B cell (primary cell): ENCODE measurements at regions not wholly inside any gene's neighbourhood (a gene's known extent, or its start where the extent isn't known, plus 50 kb on each side); places are given as distances from the start of the nearest gene placed in this dataset.

Experiments
- ATAC-seq: fragments of 200-7000 bp; cut with Tn5 transposase; one replicate; pipeline ENCODE4 v1.10.0; 2021; ENCODE audit warnings: low read depth, mild to moderate bottlenecking, moderate number of reproducible peaks, moderate library complexity
- CTCF ChIA-PET: fragments of 350-600 bp; sonication (Branson Sonifier 250); formaldehyde crosslinking; loops from one replicate; lab custom pipeline; 2021; ENCODE audit warnings: antibody characterized with exemption, inconsistent platforms; lab: Charles Lee
- POLR2A ChIA-PET: fragments of 350-600 bp; sonication (Branson Sonifier 250); formaldehyde crosslinking; loops from one replicate; lab custom pipeline; 2021; ENCODE audit warnings: antibody characterized with exemption; lab: Charles Lee
- DNase-seq: peaks from one replicate; pipeline ENCODE4 v3.0.0; 2013
- H2AFZ ChIP-seq: 2 replicates; pipeline ENCODE4 v1.6.1; 2012; ENCODE audit warnings: mild to moderate bottlenecking, low read depth, low read length; ENCODE audit not compliant: insufficient read depth, poor library complexity, severe bottlenecking
- H3K27ac ChIP-seq, 2 donors: 1 replicate in 1 of 2; 2 replicates in 1 of 2; pipeline ENCODE4 v1.5.1; 2012 to 2013; ENCODE audit warnings: low read length in 2 of 2, mild to moderate bottlenecking in 2 of 2, moderate library complexity in 1 of 2
- H3K27me3 ChIP-seq, 4 experiments: fragments of 200-600 bp in 1 of 4; sonication (generic) in 1 of 4; replicated peaks in 1 of 4; 1 replicate in 2 of 4; 2 replicates in 2 of 4; pipeline versions ENCODE4 v1.6.1 to v1.7.0; 2013 to 2016; ENCODE audit warnings: low read length in 3 of 4, mild to moderate bottlenecking in 2 of 4, mixed read lengths in 1 of 4, moderate library complexity in 1 of 4; ENCODE audit not compliant: insufficient read depth in 4 of 4, control insufficient read depth in 3 of 4; ENCODE audit errors: control extremely low read depth in 1 of 4
- H3K36me3 ChIP-seq, 2 experiments: replicated peaks in 1 of 2; 1 replicate in 1 of 2; 2 replicates in 1 of 2; pipeline versions ENCODE4 v1.6.1 to v1.7.1; 2013; ENCODE audit warnings: low read length in 1 of 2; ENCODE audit not compliant: insufficient read depth in 2 of 2, control insufficient read depth in 1 of 2; ENCODE audit errors: control extremely low read depth in 1 of 2, extremely low read depth in 1 of 2
- H3K4me1 ChIP-seq, 2 donors: fragments of 200-600 bp in 1 of 2; sonication (generic) in 1 of 2; 1 replicate in 1 of 2; 2 replicates in 1 of 2; pipeline versions ENCODE4 v1.5.1 to v1.6.1; 2013 to 2017; ENCODE audit warnings: low read length in 2 of 2; ENCODE audit not compliant: control insufficient read depth in 2 of 2, insufficient read depth in 2 of 2
- H3K4me2 ChIP-seq: replicated peaks from 2 replicates; pipeline ENCODE3; 2012; ENCODE audit warnings: mild to moderate bottlenecking, low read depth, low read length; ENCODE audit not compliant: poor library complexity, severe bottlenecking
- H3K4me3 ChIP-seq, 5 experiments: fragments of 200-600 bp in 1 of 5; sonication (generic) in 1 of 5; 1 replicate in 3 of 5; 2 replicates in 2 of 5; pipeline versions ENCODE4 v1.5.1 to v1.7.0; 2011 to 2016; ENCODE audit warnings: low read length in 4 of 5, mild to moderate bottlenecking in 4 of 5, low read depth in 2 of 5, control low read depth in 1 of 5, moderate library complexity in 1 of 5; ENCODE audit not compliant: insufficient read depth in 1 of 5; ENCODE audit errors: control extremely low read depth in 1 of 5, extremely low read depth in 1 of 5
- H3K79me2 ChIP-seq: fragments of 200-600 bp; sonication (generic); one replicate; pipeline ENCODE4 v1.6.0; 2016; ENCODE audit warnings: low read length; ENCODE audit not compliant: control insufficient read depth, insufficient read depth
- H3K9ac ChIP-seq: fragments of 200-600 bp; sonication (generic); 2 replicates; pipeline ENCODE4 v1.6.1; 2017; ENCODE audit warnings: mild to moderate bottlenecking, low read length, moderate library complexity
- H3K9me3 ChIP-seq, 3 donors: one replicate each; pipeline versions ENCODE4 v1.6.1 to v1.7.1; 2013; ENCODE audit warnings: low read length in 2 of 3; ENCODE audit not compliant: control insufficient read depth in 2 of 3, insufficient read depth in 1 of 3; ENCODE audit errors: control extremely low read depth in 1 of 3
- H4K20me1 ChIP-seq: 2 replicates; pipeline ENCODE4 v1.6.0; 2012; ENCODE audit warnings: mild to moderate bottlenecking, low read length; ENCODE audit not compliant: insufficient read depth, control insufficient read depth, poor library complexity, severe bottlenecking
- H3K27ac Mint-ChIP-seq: one replicate; pipeline ENCODE4 v1.8.0; 2021; ENCODE audit warnings: mixed read lengths
- H3K27me3 Mint-ChIP-seq: one replicate; pipeline ENCODE4 v1.8.0; 2021; ENCODE audit warnings: mixed read lengths
- H3K4me1 Mint-ChIP-seq: one replicate; pipeline ENCODE4 v1.8.0; 2021; ENCODE audit warnings: mixed read lengths
- H3K4me3 Mint-ChIP-seq: one replicate; pipeline ENCODE4 v1.8.0; 2021; ENCODE audit warnings: mixed read lengths
- H3K9me3 Mint-ChIP-seq: one replicate; pipeline ENCODE4 v1.8.0; 2022; ENCODE audit warnings: mixed read lengths; ENCODE audit not compliant: insufficient read depth
- CTCF ChIP-seq: fragments of 200-600 bp; IDR thresholded peaks from one replicate; pipeline ENCODE4 v1.8.0; 2022; ENCODE audit warnings: antibody characterized with exemption, mild to moderate bottlenecking
- EZH2 ChIP-seq: IDR thresholded peaks from 2 replicates; pipeline ENCODE4 v1.6.1; 2012; ENCODE audit warnings: borderline replicate concordance, low read depth, mild to moderate bottlenecking, moderate library complexity, low read length; ENCODE audit not compliant: insufficient read depth, poor library complexity, severe bottlenecking
- WGBS: methylation state at CpG from one replicate; pipeline ENCODE4 v1.1.5; 2013; ENCODE audit warnings: missing lambda C conversion rate; ENCODE audit not compliant: insufficient coverage; 5-methylcytosine and 5-hydroxymethylcytosine counted together
- intact Hi-C: fragments of 100-400 bp; cut with micrococcal nuclease; formaldehyde crosslinking; loops from one replicate; pipeline ENCODE4 v1.10.0; 2022

- no peaks in the 10 kb centered on the region for H3K36me3 ChIP-seq
- no peak overlapping the region for H3K4me2 ChIP-seq
- H3K4me1 ChIP-seq: no peaks in the 10 kb centered on the region
- DNase-seq (no peak), ATAC-seq (no peak)
- H3K27me3 ChIP-seq: no peaks in the 10 kb centered on the region
- Mint-ChIP-seq H3K9me3 (no peaks in the 10 kb centered on the region), H3K4me3 (no peak overlapping the region), H3K27me3 (no peaks in the 10 kb centered on the region), H3K27ac (no peak overlapping the region), H3K4me1 (no peaks in the 10 kb centered on the region)
- 97% methylated on average over 4 of the region's 6 CpGs for WGBS
- H3K27ac ChIP-seq: no peak overlapping the region
- CTCF ChIA-PET: no interaction called here
- TF ChIP-seq CTCF (no peak), EZH2 (no peak)
- H3K9me3 ChIP-seq: peaks cover 0 to 20% (median 0%) of the 10 kb centered on the region in 3 donors
- no peaks in the 10 kb centered on the region for H4K20me1 ChIP-seq
- intact Hi-C loops: no loop called here
- H2AFZ ChIP-seq: no peak overlapping the region
- H3K9ac ChIP-seq: no peak overlapping the region
- H3K4me3 ChIP-seq: no peak overlapping the region
- POLR2A ChIA-PET: no interaction called here
- H3K79me2 ChIP-seq: no peaks in the 10 kb centered on the region
Measured at GRCh38 chr11:70786021-70786665, 387.8 kb downstream of the CTTN start.

- no peaks in the 10 kb centered on the region for H3K36me3 ChIP-seq
- Mint-ChIP-seq H3K4me3 (no peak overlapping the region), H3K9me3 (peaks cover 3% of the 10 kb centered on the region), H3K4me1 (no peaks in the 10 kb centered on the region), H3K27me3 (no peaks in the 10 kb centered on the region), H3K27ac (no peak overlapping the region)
- ATAC-seq: no peak
- no peak overlapping the region for H3K4me3 ChIP-seq
- intact Hi-C loops: no loop called here
- peaks cover 0 to 26% (median 5%) of the 10 kb centered on the region in 3 donors for H3K9me3 ChIP-seq
- ChIA-PET POLR2A (no interaction called here), CTCF (no interaction called here)
- TF ChIP-seq CTCF (no peak), EZH2 (no peak)
- WGBS: 86% methylated on average over 14 of the region's 18 CpGs
- H3K4me1 ChIP-seq: no peaks in the 10 kb centered on the region
- no peaks in the 10 kb centered on the region for H3K27me3 ChIP-seq
- no peaks in the 10 kb centered on the region for H4K20me1 ChIP-seq
- DNase-seq: no peak
- H2AFZ ChIP-seq: no peak overlapping the region
- no peak overlapping the region for H3K4me2 ChIP-seq
- no peak overlapping the region for H3K9ac ChIP-seq
- H3K79me2 ChIP-seq: no peaks in the 10 kb centered on the region
- H3K27ac ChIP-seq: no peak overlapping the region
Measured at GRCh38 chr11:70788248-70789022, 390.1 kb downstream of the CTTN start.
